Glomerular visceral epithelial cell (primary cell): ENCODE measurements at regions not wholly inside any gene's neighbourhood (a gene's known extent, or its start where the extent isn't known, plus 50 kb on each side); places are given as distances from the start of the nearest gene placed in this dataset.
"Not testable (repeated sequence)": the region's sequence is repeated elsewhere in the genome, so short reads cannot be mapped to it uniquely, and the experiment has no call there.

Experiments
- DNase-seq: peaks from one replicate; pipeline ENCODE4 v3.0.0-alpha.2; 2016; ENCODE audit errors: extremely low spot score

DNA sequence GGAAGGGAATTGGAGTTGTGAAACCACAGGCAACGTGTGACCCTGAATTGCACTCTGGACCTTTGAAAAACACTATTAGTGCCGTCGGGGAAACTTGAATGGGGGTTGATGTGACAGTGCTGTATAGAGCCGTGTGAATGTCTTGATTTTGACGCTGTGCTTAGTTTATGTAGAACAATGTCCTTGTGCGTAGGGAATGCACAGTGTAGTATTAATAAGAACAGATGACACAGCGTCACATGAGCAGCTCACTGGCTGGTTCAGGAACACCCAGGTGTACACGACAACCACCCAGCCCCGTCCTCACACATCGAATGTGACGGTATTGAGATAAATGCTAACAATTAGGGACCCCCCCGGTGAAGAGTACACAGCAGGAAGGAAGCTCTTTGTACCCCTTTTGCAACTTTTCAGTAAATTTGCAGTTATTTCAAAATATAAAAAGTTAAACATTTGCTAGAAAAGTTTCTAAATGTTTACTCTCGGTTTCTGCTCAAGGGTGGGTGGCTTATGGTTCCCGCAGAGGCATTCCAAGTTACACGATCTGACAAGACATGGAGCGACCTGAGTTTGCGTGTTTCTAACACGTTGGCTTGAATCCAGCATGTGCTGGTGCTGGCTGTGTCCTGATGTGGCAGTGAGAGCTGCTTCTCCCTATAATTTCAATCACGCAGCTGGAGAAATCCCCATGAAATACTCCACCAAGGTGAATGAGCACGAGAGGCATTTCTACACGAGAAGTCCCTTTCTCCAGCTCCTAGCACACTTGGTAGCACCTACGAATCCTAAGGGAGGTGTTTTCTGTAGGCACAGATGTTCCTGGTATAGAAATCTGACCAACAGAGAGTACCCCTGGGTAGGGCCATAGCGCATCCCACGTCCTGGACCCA lies 208.0 kb upstream of the EXOC2 start:
- no peak for DNase-seq

DNA sequence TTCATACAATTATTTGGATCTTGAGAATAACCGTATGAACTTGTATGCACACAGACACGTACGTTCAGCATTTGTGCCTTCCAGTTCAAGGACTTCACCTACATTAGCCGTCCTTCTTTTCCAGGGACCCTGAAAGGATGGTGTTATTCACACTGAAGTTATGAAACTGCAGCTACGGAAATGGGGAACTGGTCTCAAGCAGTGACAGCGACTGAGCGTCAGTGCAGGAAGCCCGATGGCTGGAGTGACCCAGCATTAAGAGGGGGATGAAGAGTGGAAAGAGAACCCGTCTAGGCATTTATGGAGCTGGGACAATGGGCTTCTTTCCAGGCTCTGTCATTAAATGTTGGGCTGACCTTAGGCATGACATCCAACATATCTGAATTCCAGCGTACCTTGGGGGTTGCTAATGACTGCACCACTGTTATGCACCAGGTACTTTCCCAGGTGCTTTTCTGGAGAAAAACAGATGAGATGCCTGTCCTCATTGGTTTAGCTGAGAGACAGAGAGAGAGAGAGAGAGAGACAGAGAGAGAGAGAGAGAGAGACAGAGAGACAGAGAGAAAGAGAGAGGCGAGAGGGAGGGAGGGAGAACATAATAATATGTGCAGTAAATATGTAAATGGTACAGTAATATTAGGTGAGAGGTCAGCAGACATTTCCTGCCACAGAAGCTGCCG lies 204.7 kb upstream of the EXOC2 start:
- DNase-seq: no peak

DNA sequence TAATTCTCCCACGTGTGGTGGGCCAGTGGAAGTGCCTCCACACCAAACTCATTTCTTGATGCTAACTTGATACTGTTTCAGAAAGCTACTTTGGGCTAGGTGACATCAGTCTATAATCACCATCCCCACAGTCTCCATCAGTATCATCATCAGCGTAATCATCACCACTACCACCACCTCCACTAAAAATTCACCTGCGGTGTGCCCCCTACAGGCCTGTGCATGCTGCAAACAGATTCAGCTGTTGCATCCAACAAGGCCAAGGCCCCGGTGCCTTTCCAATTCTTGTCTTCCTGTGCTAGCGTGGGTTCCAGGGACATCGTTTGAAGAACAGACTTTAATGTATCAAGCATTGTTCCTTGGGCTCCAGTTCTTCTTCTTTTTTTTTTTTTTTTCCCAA lies 201.3 kb upstream of the EXOC2 start:
- DNase-seq: no peak

DNA sequence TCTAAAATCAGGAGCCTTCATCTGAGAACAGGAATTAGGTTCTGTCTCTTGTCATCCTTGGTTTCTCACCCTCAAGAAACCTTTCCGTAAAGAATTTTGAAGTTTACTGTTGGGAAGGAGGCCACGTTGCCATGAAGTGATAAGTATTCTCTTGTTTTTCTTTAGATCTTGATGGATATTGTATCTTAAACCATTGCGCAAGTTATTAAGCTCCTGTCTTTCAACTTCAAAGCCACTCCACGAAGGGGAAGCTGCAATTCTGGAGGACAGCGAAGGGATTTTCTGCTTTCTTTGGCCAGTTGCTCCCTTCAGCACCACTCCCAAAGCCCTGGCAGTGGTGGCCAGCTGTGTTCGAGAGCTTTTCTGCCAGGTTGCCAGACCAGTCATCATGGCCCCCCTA lies 198.1 kb upstream of the EXOC2 start:
- DNase-seq: no peak

DNA sequence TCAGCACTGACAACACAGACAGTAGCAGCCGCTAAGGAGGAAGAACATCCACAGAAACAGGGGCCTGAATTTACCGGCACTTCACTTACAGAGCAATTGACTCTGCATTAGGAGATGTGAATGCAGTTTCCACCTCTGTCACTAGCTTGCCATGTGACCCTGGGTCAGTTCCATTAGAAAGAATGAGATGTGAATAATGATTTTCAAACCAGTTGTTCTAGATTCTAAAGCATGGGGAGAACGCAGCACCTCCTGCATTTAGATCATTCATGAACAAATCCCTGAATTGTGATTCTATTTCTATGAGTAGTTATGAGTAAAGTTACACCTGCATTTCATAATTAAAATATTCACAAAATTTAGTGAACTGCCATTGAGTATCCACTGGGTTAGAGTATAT lies 197.3 kb upstream of the EXOC2 start:
- no peak for DNase-seq

DNA sequence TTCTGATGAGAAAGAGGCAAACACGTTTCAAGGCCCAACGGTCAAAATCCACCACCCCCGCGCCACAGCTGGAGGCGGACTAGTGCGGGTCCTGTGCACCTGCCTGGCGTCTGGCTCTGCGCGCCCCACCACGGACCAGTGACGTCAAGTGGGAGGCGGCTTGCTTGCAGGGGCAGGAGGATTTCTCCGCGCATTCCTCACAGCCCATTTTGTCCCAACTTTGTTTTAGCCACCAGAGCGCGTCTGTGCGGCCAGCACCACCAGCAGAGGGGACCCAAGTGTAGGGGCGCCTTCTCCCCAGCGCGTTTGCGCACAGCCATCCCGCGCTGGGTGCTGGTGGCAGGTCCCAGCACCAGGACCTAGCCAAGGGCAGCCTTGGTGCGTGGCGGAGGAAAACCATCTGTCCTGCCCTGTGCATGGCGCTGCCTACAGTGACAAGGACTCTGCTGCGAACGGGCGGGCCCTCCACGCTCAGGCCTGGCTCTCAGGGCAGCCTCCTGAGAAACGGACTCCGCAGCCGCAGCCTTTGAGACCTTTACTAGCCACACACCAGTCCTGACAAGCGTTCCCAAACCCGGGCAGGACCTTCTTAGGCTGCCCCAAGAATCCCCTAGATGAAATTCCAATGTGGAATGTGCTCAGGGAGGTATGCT lies 194.8 kb upstream of the EXOC2 start:
- no peak for DNase-seq

DNA sequence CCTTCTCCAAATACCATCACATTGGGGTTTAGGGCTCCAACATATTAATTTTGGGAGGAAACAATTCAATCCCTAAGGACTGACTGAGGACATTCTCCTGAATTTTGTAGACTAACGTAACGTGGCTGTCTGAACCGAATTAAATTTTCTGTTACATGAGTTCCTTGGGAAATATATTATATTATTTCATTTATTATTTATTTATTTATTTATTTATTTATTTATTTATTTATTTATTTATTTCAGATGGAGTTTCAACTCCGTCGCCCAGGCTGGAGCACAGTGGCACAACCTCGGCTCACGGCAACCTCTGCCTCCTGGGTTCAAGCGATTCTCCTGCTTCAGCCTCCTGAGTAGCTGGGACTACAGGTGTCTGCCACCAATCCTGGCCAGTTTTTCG lies 193.2 kb upstream of the EXOC2 start:
- DNase-seq: not testable (repeated sequence)

DNA sequence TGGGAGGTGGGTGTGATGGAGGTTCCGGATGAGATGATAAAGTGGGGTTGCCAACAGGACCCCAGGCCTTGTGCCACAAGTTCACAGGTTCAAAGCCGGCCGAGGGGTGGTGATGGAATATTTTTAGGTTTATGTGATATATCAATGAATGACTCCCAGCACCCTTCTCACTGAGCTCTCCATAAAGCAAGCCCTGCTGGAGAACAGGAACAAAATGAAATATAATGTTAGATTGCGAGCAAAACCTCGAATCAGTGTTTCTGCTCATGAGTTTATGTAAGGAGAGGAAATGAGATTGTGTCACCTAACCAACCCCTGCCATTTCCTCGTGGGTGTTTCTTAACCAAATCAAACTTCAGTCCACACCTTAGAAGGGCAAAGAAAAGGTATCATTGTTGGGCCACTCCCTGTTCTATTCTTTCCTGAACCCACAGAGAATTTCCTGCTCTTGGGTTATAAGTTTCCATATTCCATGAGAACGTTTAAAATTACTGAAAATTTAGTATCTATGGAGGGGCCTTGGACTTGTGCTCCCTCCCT lies 192.2 kb upstream of the EXOC2 start:
- DNase-seq: no peak

DNA sequence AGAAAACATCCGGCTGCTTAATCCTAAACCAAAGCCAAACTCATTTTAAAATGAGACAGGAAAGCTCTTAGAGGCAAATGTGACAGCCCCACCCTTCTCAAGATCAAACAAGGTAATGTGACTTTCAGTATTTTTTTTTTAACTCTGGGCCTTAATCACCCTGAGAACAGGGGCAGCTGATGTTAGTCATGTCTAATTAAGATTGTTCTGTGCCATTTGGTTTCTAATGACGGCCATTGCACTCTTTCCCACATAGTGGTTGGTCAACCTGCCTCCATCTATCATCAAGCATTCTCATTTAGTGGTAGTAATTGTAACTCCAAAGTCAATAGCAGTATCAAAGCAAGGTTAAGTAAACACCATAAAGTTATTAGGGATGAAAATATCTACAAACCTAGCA lies 191.6 kb upstream of the EXOC2 start:
- DNase-seq: no peak

DNA sequence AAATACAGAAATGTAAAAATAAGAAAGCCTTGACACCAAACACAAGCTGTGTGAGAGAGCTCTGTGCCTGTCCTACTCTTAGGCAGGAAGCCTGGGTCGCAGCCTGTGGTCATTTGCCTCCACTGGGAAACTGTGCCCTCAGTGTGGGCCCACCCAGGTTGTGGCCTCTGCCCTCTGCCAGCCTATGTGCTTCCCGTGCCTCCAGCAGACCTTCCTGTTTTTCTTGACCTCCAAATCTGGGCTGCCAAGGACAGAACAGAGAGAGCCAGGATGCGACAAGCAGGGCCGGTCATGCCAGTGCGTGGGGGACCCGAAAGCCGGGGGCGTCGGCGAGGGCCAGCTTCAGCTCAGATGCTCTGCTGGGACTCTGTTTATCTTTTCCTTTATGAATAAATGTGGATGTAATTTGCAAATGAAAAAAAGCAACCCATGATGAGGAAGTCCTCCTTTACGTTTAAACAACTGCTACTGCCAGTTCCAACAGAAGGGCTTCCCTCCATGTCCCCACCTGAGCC lies 189.2 kb upstream of the EXOC2 start:
- DNase-seq: no peak

DNA sequence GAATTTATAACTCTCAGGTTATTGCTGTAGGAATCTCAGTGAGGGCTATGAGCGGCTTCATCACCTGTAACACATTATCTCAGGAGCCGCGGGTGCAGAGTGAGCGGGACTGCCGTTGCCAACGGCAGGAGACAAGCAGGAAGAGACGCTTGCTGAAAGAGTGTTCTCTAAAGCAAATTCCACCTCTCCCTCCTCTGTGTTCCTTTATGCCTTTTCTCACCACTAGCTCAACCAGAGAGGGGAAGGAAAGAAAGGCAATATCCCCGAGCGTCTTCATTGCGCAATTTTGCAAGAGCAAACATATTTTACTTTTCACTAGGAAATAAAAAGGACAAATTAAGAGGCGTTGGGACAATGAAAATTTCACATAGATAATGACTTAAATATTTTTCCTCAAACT lies 185.2 kb upstream of the EXOC2 start:
- no peak for DNase-seq

DNA sequence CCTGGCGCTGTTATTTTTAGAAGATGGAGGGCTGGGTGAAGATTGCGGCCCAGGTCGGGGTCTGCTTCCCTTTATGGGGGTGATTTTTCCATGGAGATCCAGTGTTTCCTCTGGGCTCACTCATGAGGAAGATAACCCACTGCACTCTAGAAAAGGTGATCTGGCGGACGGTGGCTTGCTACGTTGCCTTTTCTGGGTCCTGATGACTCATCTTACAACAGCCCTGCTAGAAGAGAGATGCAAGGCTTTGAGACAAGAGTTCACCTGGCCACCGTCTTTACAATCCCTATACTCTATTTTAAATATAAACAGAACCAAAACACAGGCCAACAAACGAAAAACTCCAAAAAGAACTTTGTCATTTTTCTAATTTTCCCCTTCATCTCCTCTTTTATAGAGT lies 182.1 kb upstream of the EXOC2 start:
- no peak for DNase-seq

DNA sequence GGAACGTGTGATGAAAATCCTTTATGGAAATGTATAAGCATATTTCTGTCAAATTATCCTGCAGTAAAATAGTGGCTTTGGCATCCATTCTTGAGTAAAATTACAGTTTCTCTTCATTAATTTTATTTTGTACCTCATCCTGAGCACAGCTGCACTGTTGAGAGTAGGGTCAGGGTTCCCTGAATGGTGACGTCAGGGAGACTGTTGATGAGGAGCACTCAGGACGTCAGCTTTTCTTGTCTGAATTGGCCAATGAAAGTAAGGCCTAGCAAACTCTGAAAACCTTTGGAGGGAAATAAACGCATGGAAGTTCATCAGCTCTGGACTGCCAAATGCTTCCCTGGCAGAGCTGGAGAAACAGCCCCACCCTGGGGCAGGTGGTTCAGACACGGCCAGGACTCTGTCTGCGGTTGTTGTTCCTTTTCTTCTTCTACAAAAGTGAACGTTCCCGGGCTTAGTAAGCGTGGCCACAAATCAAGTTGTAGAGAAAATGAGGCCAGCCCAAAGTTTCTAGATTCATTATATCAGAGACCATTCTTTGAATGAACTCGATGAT lies 179.7 kb upstream of the EXOC2 start:
- no peak for DNase-seq

DNA sequence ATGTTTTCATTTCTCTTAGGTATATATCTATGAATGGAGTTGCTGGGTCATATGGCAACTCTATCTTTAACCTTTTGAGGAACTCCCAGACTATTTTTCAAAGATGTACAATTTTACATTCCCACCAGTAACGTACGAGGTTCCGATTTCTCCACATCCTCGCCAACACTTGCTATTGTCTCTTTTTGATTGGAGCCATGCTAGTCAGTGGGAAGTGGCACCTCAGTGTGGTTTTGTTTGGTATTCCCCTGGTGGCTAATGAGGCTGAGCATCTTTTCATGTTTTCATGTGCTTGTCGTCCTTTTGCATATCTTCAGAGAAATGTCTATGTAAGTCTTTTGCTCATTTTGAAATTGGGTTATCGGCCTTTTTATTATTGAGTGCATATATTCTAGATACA lies 178.6 kb upstream of the EXOC2 start:
- DNase-seq: no peak

DNA sequence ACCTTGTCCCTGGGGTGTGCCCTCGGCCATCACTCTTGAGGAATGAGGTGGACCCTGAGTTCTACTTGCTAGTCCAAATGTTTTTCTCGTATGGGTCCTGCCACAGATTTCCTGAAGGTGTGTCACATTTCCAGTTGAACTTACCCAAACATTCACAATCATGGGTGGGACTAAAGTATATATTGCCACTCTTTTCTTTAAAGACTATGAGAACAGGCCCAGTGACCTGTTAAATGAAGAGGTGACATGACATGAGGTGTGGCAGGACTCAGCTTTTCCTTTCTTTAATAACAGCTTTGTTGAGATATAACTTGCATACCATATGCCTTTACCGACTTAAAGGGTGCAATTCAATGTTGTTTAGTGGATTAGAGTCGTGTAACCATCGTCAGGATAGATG lies 177.2 kb upstream of the EXOC2 start:
- DNase-seq: no peak

DNA sequence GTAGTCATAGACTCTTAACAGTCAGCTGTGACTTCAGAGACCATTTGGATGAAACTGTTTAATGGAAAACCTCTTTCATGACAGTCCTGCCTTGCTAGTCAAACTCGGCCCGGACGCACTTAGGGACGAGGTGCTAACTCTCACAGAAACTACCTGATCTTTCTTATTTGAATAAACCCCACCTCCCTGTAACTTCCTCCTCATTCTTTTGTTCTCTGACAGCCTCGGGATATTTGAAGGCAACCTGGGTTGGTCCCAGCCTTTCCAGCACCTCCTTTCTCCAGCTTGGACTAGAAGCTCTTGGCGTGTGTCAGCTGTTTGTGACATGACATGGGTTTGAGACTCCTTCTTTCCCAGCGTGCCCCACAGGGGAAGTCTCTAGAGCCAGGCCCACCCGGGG lies 175.3 kb upstream of the EXOC2 start:
- DNase-seq: no peak

DNA sequence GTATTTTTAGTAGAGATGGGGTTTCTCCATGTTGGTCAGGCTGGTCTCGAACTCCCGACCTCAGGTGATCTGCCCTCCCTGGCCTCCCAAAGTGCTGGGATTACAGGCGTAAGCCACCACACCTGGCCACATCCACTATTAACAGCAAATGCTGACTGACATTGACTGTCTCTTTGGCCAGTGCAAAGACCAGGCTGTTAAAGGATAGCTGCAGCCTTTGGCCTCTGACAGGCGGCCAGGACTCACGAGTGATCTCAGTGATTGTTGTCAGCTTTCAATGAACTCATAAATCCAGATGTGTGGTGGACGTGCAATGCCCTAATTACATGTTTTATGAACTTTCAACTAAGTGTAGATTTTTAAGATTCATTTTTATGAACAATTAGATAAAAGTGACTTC lies 174.4 kb upstream of the EXOC2 start:
- DNase-seq: no peak

DNA sequence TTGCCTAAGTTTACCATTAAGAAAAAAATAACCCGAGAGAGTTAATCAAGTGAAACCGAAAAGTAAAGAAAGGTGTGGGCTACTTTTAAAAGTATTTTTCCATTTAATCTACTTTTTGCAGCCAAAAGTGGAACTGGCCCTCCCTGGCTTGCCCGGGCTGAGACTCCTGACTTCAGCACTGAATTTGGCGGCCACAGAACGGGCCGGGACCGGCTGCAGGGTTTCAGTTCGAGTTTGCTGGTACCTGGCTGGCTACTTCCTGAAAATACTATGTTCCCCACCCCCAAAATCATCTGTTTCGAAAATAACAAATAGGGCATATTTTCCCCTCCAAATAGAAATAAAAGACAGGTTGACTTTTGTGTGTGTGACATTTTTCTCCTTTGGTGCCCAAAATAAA lies 173.4 kb upstream of the EXOC2 start:
- DNase-seq: no peak

DNA sequence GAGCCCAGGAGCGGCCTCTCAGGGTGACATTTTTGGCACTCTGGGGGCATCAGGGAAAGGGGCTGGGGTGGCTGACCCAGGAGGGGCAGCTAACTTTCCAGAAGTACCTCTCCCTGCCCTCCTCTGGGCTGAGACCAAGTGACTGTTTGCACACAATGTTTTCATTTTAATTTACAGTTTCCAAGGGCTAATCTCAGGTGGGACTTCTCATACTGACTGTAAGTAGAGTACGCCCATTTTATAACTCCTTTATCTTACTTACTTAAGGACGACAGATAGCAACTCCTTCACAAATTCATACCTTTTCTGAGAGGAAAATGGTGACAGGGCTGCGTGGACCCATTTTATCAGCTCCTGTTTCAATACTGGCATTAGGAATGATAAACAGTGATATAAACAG lies 172.9 kb upstream of the EXOC2 start:
- no peak for DNase-seq

DNA sequence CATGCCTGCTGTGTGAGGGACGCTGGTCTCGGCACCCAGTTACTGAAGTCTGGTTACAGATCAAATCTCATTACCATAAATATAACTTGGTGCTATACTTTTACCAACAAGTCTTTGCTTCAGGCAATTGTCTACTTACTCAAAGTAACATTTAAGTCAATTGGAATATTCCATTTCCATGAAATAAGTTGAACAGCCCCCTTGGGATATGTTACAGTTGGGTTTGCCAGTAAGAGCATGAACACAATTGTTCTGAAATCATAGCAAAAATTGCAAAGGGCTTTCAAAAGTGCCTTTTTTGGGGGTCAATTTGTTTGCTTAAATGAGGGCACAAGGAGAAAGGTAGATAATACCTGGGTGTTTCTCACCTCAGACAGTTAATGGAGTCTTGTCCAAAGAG lies 170.9 kb upstream of the EXOC2 start:
- DNase-seq: no peak

DNA sequence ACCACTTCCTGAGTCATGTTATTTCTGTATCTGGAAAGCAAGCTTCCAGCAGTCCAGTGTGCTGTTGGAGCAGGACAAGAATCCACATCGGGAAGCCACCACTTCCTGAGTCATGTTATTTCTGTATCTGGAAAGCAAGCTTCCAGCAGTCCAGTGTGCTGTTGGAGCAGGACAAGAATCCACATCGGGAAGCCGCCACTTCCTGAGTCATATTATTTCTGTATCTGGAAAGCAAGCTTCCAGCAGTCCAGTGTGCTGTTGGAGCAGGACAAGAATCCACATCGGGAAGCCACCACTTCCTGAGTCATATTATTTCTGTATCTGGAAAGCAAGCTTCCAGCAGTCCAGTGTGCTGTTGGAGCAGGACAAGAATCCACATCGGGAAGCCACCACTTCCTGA lies 170.2 kb upstream of the EXOC2 start:
- not testable (repeated sequence) for DNase-seq

DNA sequence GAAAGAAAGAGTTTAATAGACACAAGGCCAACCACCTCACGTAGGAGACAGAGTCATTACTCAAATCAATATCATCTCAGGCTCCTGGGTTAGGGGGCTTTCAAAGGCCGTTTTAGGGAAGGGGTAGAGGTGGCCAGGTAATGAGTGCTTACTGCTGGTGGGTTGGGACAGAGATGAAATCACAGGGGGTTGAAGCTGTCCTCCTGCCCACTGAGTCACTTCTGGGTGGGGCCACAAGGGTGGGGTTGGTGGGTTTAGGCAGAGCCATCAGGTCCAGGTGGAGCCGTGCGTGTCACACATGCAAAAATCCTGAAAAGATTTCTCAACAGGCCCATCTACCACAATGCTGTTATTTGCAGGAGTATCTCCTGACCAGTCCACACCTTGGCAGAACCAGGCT lies 167.0 kb upstream of the EXOC2 start:
- no peak for DNase-seq
